GM23248 (cell line): ENCODE measurements at regions not wholly inside any gene's neighbourhood (a gene's known extent, or its start where the extent isn't known, plus 50 kb on each side); places are given as distances from the start of the nearest gene placed in this dataset.
A peak's percentile ranks its signal among the peaks of the same experiment; 100 is the strongest.

Experiments used
- DNase-seq: peaks from one replicate; pipeline ENCODE4 v3.0.0-alpha.2; 2015
- H2AFZ ChIP-seq: fragments of 200-600 bp; sonication (generic); 2 replicates; pipeline ENCODE4 v1.6.1; 2016; ENCODE audit warnings: antibody characterized with exemption
- H3F3A ChIP-seq: fragments of 200-600 bp; sonication (generic); 2 replicates; pipeline ENCODE4 v1.6.1; 2016; ENCODE audit warnings: mild to moderate bottlenecking, antibody characterized with exemption, mixed run types; ENCODE audit not compliant: insufficient read depth
- H3K27ac ChIP-seq: fragments of 200-600 bp; sonication (generic); 2 replicates; pipeline ENCODE4 v1.5.1; 2016; ENCODE audit warnings: mild to moderate bottlenecking
- H3K27me3 ChIP-seq: fragments of 200-600 bp; sonication (generic); replicated peaks from 2 replicates; pipeline ENCODE4 v1.6.1; 2016; ENCODE audit warnings: mild to moderate bottlenecking; ENCODE audit not compliant: insufficient read depth
- H3K36me3 ChIP-seq: fragments of 200-600 bp; sonication (generic); 2 replicates; pipeline ENCODE4 v1.6.1; 2016; ENCODE audit warnings: low read depth, mild to moderate bottlenecking
- H3K4me1 ChIP-seq: fragments of 200-600 bp; sonication (generic); 2 replicates; pipeline ENCODE4 v1.6.1; 2016; ENCODE audit warnings: mild to moderate bottlenecking; ENCODE audit not compliant: insufficient read depth
- H3K4me2 ChIP-seq: fragments of 200-600 bp; sonication (generic); one replicate; pipeline ENCODE4 v1.6.1; 2016; ENCODE audit warnings: mild to moderate bottlenecking; ENCODE audit not compliant: unreplicated experiment
- H3K4me3 ChIP-seq: fragments of 200-600 bp; sonication (generic); 2 replicates; pipeline ENCODE4 v1.5.1; 2016; ENCODE audit warnings: mild to moderate bottlenecking
- H3K79me2 ChIP-seq: fragments of 200-600 bp; sonication (generic); 2 replicates; pipeline ENCODE4 v1.6.1; 2016; ENCODE audit warnings: mild to moderate bottlenecking; ENCODE audit not compliant: insufficient read depth
- H3K9ac ChIP-seq: fragments of 200-600 bp; sonication (generic); 2 replicates; pipeline ENCODE4 v1.6.1; 2016; ENCODE audit warnings: mild to moderate bottlenecking
- H3K9me2 ChIP-seq: fragments of 200-600 bp; sonication (generic); 2 replicates; pipeline ENCODE4 v1.6.1; 2016; ENCODE audit warnings: mixed run types, mild to moderate bottlenecking, moderate library complexity; ENCODE audit not compliant: insufficient read depth
- H3K9me3 ChIP-seq: fragments of 200-600 bp; sonication (generic); one replicate; pipeline ENCODE4 v1.6.1; 2017; ENCODE audit warnings: low read depth
- H4K20me1 ChIP-seq: fragments of 200-600 bp; sonication (generic); 2 replicates; pipeline ENCODE4 v1.6.0; 2016; ENCODE audit not compliant: insufficient read depth
- EZH2 ChIP-seq: fragments of 200-600 bp; sonication (generic); IDR thresholded peaks from 2 replicates; pipeline ENCODE4 v1.6.1; 2018; ENCODE audit warnings: antibody characterized with exemption, mild to moderate bottlenecking; ENCODE audit not compliant: insufficient read depth, poor library complexity, severe bottlenecking
- EZH2phosphoT487 ChIP-seq: fragments of 200-600 bp; sonication (generic); IDR thresholded peaks from 2 replicates; pipeline ENCODE4 v1.6.1; 2018; ENCODE audit warnings: antibody characterized with exemption, moderate library complexity, mild to moderate bottlenecking, low read depth; ENCODE audit not compliant: insufficient read depth
- WGBS, 2 experiments: methylation state at CpG; one replicate each; pipeline ENCODE4 v1.1.6; 2015 to 2017; ENCODE audit warnings: low lambda C conversion rate in 2 of 2, low coverage in 1 of 2; ENCODE audit errors: missing lambda C conversion rate in 2 of 2; 5-methylcytosine and 5-hydroxymethylcytosine counted together
- in situ Hi-C: fragments of 300-500 bp; cut with MboI; formaldehyde crosslinking; loops from 2 replicates; pipeline ENCODE4 v1.15.0; 2020

GRCh38 chrX:96436105-96436504, 248.5 kb upstream of the DIAPH2 start:
- Histone ChIP-seq H2AFZ (peak overlapping the region; percentile 16; the same call in 1 of the 2 replicates), H4K20me1 (no peaks in the 10 kb centered on the region), H3F3A (peaks cover 23% of the 10 kb centered on the region), H3K4me1 (peaks cover 41% of the 10 kb centered on the region), H3K9me2 (no peaks in the 10 kb centered on the region), H3K9ac (peak overlapping the region; percentile 6; the same call in 1 of the 2 replicates), H3K4me3 (peak overlapping the region; percentile 23; the same call in 1 of the 2 replicates), H3K27ac (peak overlapping the region; percentile 54), H3K9me3 (no peaks in the 10 kb centered on the region), H3K27me3 (no peaks in the 10 kb centered on the region), H3K4me2 (peak overlapping the region; percentile 52), H3K79me2 (no peaks in the 10 kb centered on the region), H3K36me3 (no peaks in the 10 kb centered on the region)
- peak; percentile 48 for DNase-seq
- in situ Hi-C loops = no loop called here
- 0 to 2% methylated on average over 3 of the region's 3 CpGs for WGBS, 2 experiments
- TF ChIP-seq EZH2 = no peak
- no peak for TF ChIP-seq EZH2phosphoT487

GRCh38 chrX:96438803-96439202, 245.8 kb upstream of the DIAPH2 start:
- in situ Hi-C loops = no loop called here
- no peak overlapping the region for H3K4me3 ChIP-seq
- H3K27ac ChIP-seq = no peak overlapping the region
- no peak overlapping the region for H3K4me2 ChIP-seq
- no peak overlapping the region for H2AFZ ChIP-seq
- no peaks in the 10 kb centered on the region for H3K79me2 ChIP-seq
- no peaks in the 10 kb centered on the region for H4K20me1 ChIP-seq
- WGBS, 2 experiments = 0% methylated on average over 1 of the region's 1 CpG
- peaks cover 16% of the 10 kb centered on the region; the same call in 1 of the 2 replicates for H3F3A ChIP-seq
- H3K9ac ChIP-seq = no peak overlapping the region
- no peaks in the 10 kb centered on the region for H3K27me3 ChIP-seq
- peak; percentile 13 for DNase-seq
- no peaks in the 10 kb centered on the region for H3K9me2 ChIP-seq
- no peaks in the 10 kb centered on the region for H3K36me3 ChIP-seq
- H3K4me1 ChIP-seq = peaks cover 17% of the 10 kb centered on the region
- H3K9me3 ChIP-seq = no peaks in the 10 kb centered on the region
- TF ChIP-seq EZH2phosphoT487 (no peak), EZH2 (no peak)

DNA sequence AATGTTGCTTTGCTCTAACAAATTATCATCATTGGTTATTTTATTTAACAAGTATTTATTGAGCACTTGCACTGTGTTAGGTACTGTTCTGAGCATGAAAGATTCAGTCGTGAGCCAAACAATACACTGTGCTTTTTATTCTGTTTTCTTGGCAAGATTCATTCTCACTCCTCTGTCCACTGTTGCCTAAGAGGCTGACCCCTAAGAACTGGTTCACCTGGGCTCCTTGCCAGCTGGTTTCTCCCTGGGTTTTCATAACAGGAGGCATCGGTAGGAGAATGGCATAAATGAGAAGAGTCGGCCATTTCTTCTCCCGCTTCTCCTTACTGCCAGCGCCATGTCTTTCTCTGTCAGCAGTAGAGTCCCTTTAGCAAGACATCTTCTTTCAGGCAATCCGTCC, 243.7 kb upstream of the DIAPH2 start:
- Histone ChIP-seq H3K9ac (no peak overlapping the region), H3K79me2 (no peaks in the 10 kb centered on the region), H3K9me3 (no peaks in the 10 kb centered on the region), H3K27ac (no peak overlapping the region), H3K4me2 (no peak overlapping the region), H3K4me3 (no peak overlapping the region), H3K36me3 (no peaks in the 10 kb centered on the region), H3F3A (0 out of 2 replicates have a peak, but pooled peaks cover 4% of the 10 kb centered on the region), H2AFZ (no peak overlapping the region), H4K20me1 (no peaks in the 10 kb centered on the region), H3K9me2 (no peaks in the 10 kb centered on the region), H3K4me1 (peaks cover 6% of the 10 kb centered on the region; the same call in 1 of the 2 replicates), H3K27me3 (no peaks in the 10 kb centered on the region)
- WGBS, 2 experiments = 91 to 93% methylated on average over 6 of the region's 6 CpGs
- TF ChIP-seq EZH2 (no peak), EZH2phosphoT487 (no peak)
- no peak for DNase-seq
- in situ Hi-C loops = no loop called here

DNA sequence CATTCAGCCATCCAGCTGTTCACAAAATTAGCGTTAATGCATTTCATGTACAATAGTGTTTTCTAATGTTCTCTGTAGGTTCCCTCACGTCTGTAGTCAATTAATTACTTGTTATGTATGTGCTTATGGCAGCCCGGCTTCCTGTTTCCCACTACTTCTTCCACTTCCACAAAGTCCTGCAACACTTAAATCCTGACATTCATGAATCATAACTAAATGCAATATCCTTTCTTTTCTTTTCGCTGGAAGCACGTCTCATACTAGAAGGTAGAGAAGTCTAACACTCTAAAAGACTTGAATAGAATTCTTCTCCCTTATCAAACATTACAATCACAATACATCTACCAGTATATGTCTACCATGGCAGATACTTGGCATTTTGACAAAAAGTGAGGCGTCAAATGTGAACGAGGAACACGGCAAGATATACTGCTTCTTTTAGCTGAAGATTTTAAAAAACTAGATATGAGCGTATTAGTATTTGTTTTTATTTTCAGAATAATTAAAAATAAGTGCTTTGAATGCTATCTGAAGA, 239.0 kb upstream of the DIAPH2 start:
- H3K27ac ChIP-seq = no peak overlapping the region
- H3F3A ChIP-seq = no peaks in the 10 kb centered on the region
- H2AFZ ChIP-seq = no peak overlapping the region
- no peak for DNase-seq
- TF ChIP-seq EZH2phosphoT487 = no peak
- TF ChIP-seq EZH2 = no peak
- H3K36me3 ChIP-seq = no peaks in the 10 kb centered on the region
- H3K4me2 ChIP-seq = no peak overlapping the region
- 64% methylated on average over 9 of the region's 9 CpGs for WGBS, 2 experiments
- no peaks in the 10 kb centered on the region for H4K20me1 ChIP-seq
- no peaks in the 10 kb centered on the region for H3K79me2 ChIP-seq
- in situ Hi-C loops = no loop called here
- H3K27me3 ChIP-seq = no peaks in the 10 kb centered on the region
- no peak overlapping the region for H3K4me3 ChIP-seq
- no peaks in the 10 kb centered on the region for H3K9me3 ChIP-seq
- no peak overlapping the region for H3K9ac ChIP-seq
- H3K4me1 ChIP-seq = no peaks in the 10 kb centered on the region
- H3K9me2 ChIP-seq = no peaks in the 10 kb centered on the region
